ENCODE measurements at regions not wholly inside any gene's neighbourhood (a gene's known extent, or its start where the extent isn't known, plus 50 kb on each side); places are given as distances from the start of the nearest gene placed in this dataset.

DNA sequence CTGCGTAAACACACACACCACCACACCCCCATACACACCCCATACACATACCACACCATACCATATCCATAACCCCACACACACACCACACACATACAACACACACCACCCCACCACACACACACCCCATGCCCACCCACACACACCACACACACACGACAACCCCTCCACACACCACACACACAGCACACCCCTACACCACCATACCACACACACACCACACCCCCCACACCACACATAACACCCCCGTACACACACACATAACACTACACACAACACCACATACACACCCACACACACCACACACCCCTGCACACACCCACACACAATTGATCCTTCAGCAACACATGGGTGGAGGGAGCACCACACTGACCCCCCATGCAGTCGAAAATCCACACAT is 50.3 kb upstream of the BMS1 start:
- no peaks in the 10 kb centered on the region for H3K36me3 ChIP-seq (replicated peaks in 1 of 2; ENCODE audit: control insufficient read depth in 1 of 2, insufficient read depth in 2 of 2, low read length in 2 of 2)
- no peak overlapping the region for H3K27ac ChIP-seq (ENCODE audit: low read depth in 1 of 2, low read length in 2 of 2)
- H3K4me1 ChIP-seq (ENCODE audit: control insufficient read depth in 1 of 2, insufficient read depth in 2 of 2, low read length in 2 of 2), result no peaks in the 10 kb centered on the region
- no peaks in the 10 kb centered on the region for H3K36me3 Mint-ChIP-seq
- TF ChIP-seq, protein P1, sequence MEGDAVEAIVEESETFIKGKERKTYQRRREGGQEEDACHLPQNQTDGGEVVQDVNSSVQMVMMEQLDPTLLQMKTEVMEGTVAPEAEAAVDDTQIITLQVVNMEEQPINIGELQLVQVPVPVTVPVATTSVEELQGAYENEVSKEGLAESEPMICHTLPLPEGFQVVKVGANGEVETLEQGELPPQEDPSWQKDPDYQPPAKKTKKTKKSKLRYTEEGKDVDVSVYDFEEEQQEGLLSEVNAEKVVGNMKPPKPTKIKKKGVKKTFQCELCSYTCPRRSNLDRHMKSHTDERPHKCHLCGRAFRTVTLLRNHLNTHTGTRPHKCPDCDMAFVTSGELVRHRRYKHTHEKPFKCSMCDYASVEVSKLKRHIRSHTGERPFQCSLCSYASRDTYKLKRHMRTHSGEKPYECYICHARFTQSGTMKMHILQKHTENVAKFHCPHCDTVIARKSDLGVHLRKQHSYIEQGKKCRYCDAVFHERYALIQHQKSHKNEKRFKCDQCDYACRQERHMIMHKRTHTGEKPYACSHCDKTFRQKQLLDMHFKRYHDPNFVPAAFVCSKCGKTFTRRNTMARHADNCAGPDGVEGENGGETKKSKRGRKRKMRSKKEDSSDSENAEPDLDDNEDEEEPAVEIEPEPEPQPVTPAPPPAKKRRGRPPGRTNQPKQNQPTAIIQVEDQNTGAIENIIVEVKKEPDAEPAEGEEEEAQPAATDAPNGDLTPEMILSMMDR (IDR thresholded peaks at IDR 0.05), result no peak
- H3K27me3 ChIP-seq (ENCODE audit: control insufficient read depth in 2 of 2, insufficient read depth in 2 of 2, low read length in 2 of 2), result peaks cover 0 to 2% of the 10 kb centered on the region in 2 donors
- H3K4me3 Mint-ChIP-seq, result no peak overlapping the region
- no peak overlapping the region for H3K4me3 ChIP-seq (replicated peaks in 1 of 3; ENCODE audit: low read depth in 2 of 3, low read length in 3 of 3)
- no peak overlapping the region for H3K27ac Mint-ChIP-seq
- H3K9me3 ChIP-seq (replicated peaks in 1 of 2; ENCODE audit: control insufficient read depth in 1 of 2, insufficient read depth in 1 of 2, low read length in 2 of 2), result no peaks in the 10 kb centered on the region
- H3K27me3 Mint-ChIP-seq (ENCODE audit: low read depth in 3 of 3), result peaks cover 0 to 11% (median 2%) of the 10 kb centered on the region in 3 donors
- 94% methylated on average over 2 of the region's 4 CpGs for WGBS (ENCODE audit: insufficient coverage)
- H4K20me1 ChIP-seq (ENCODE audit: insufficient read depth, low read length), result no peaks in the 10 kb centered on the region
- H3K4me1 Mint-ChIP-seq, result no peaks in the 10 kb centered on the region
- no peak overlapping the region for H3K9ac ChIP-seq (ENCODE audit: insufficient read depth, low read length, poor library complexity, severe bottlenecking)
- no peak overlapping the region for H2AFZ ChIP-seq (ENCODE audit: insufficient read depth, low read depth, low read length, poor library complexity, severe bottlenecking)
- intact Hi-C loops (cut with micrococcal nuclease), result no loop called here
- H3K9me3 Mint-ChIP-seq, result peaks cover 0 to 6% (median 1%) of the 10 kb centered on the region in 7 donors
- H3K4me2 ChIP-seq (replicated peaks; ENCODE audit: extremely low read depth, low read length, poor library complexity, severe bottlenecking), result no peak overlapping the region
- no peaks in the 10 kb centered on the region for H3K79me2 ChIP-seq (ENCODE audit: insufficient read depth, low read length)
- no peak for DNase-seq
